ENCODE measurements at regions not wholly inside any gene's neighbourhood (a gene's known extent, or its start where the extent isn't known, plus 50 kb on each side); places are given as distances from the start of the nearest gene placed in this dataset.

- DNase-seq (ENCODE audit: extremely low spot score in 2 of 2) = no peak
- H3K36me3 ChIP-seq = no peaks in the 10 kb centered on the region
- H3K27ac ChIP-seq = no peak overlapping the region
- intact Hi-C loops (cut with DNase I) = no loop called here
- no peaks in the 10 kb centered on the region for H3K4me1 ChIP-seq
- H3K27me3 ChIP-seq = no peaks in the 10 kb centered on the region
- TF ChIP-seq CTCF (IDR thresholded peaks at IDR 0.05) (no peak), POLR2AphosphoS5 (IDR thresholded peaks at IDR 0.05; ENCODE audit: insufficient read depth in 1 of 2, low read depth in 1 of 2) (no peak), POLR2A (IDR thresholded peaks at IDR 0.05) (no peak)
- no peaks in the 10 kb centered on the region for H3K9me3 ChIP-seq
- no peak overlapping the region for H3K4me3 ChIP-seq
These were observed 490.8 kb upstream of the CDH7 start for GRCh38 chr18:65260030-65260429.

- Histone ChIP-seq H3K27me3 (no peaks in the 10 kb centered on the region), H3K27ac (no peak overlapping the region), H3K9me3 (no peaks in the 10 kb centered on the region), H3K4me3 (no peak overlapping the region), H3K4me1 (no peaks in the 10 kb centered on the region), H3K36me3 (no peaks in the 10 kb centered on the region)
- TF ChIP-seq POLR2A (IDR thresholded peaks at IDR 0.05) = no peak
- TF ChIP-seq POLR2AphosphoS5 (IDR thresholded peaks at IDR 0.05; ENCODE audit: insufficient read depth in 1 of 2, low read depth in 1 of 2) = no peak
- TF ChIP-seq CTCF (IDR thresholded peaks at IDR 0.05) = no peak
- intact Hi-C loops (cut with DNase I) = no loop called here
- no peak for DNase-seq (ENCODE audit: extremely low spot score in 2 of 2)
These were observed 491.4 kb upstream of the CDH7 start for GRCh38 chr18:65259403-65259802.

- TF ChIP-seq POLR2AphosphoS5 (IDR thresholded peaks at IDR 0.05; ENCODE audit: insufficient read depth in 1 of 2, low read depth in 1 of 2) (no peak), POLR2A (IDR thresholded peaks at IDR 0.05) (no peak), CTCF (IDR thresholded peaks at IDR 0.05) (no peak)
- H3K4me3 ChIP-seq = no peak overlapping the region
These were observed 493.7 kb upstream of the CDH7 start for GRCh38 chr18:65257149-65257548.

GRCh38 chr18:65255417-65255816, 495.4 kb upstream of the CDH7 start:
- intact Hi-C loops (cut with DNase I) = no loop called here
- no peak for DNase-seq (ENCODE audit: extremely low spot score in 2 of 2)
- H3K9me3 ChIP-seq = no peaks in the 10 kb centered on the region
- H3K4me1 ChIP-seq = no peaks in the 10 kb centered on the region
- H3K36me3 ChIP-seq = no peaks in the 10 kb centered on the region
- no peak overlapping the region for H3K27ac ChIP-seq
- TF ChIP-seq POLR2AphosphoS5 (IDR thresholded peaks at IDR 0.05; ENCODE audit: insufficient read depth in 1 of 2, low read depth in 1 of 2) = no peak
- no peak for TF ChIP-seq CTCF (IDR thresholded peaks at IDR 0.05)
- TF ChIP-seq POLR2A (IDR thresholded peaks at IDR 0.05) = no peak
- no peak overlapping the region for H3K4me3 ChIP-seq
- no peaks in the 10 kb centered on the region for H3K27me3 ChIP-seq

More at GRCh38 chr18:65257149-65257548, 493.7 kb upstream of the CDH7 start:
- H3K36me3 ChIP-seq = no peaks in the 10 kb centered on the region
- no peak overlapping the region for H3K27ac ChIP-seq
- H3K4me1 ChIP-seq = no peaks in the 10 kb centered on the region
- H3K27me3 ChIP-seq = no peaks in the 10 kb centered on the region
- no peaks in the 10 kb centered on the region for H3K9me3 ChIP-seq
- DNase-seq (ENCODE audit: extremely low spot score in 2 of 2) = no peak
- intact Hi-C loops (cut with DNase I) = no loop called here

- Histone ChIP-seq H3K36me3 (no peaks in the 10 kb centered on the region), H3K27ac (no peak overlapping the region), H3K4me1 (no peaks in the 10 kb centered on the region), H3K4me3 (no peak overlapping the region), H3K27me3 (no peaks in the 10 kb centered on the region), H3K9me3 (no peaks in the 10 kb centered on the region)
- no peak for TF ChIP-seq CTCF (IDR thresholded peaks at IDR 0.05)
- TF ChIP-seq POLR2AphosphoS5 (IDR thresholded peaks at IDR 0.05; ENCODE audit: insufficient read depth in 1 of 2, low read depth in 1 of 2) = no peak
- TF ChIP-seq POLR2A (IDR thresholded peaks at IDR 0.05) = no peak
- intact Hi-C loops (cut with DNase I) = no loop called here
- DNase-seq (ENCODE audit: extremely low spot score in 2 of 2) = no peak
These were observed 511.0 kb upstream of the CDH7 start for GRCh38 chr18:65239787-65240186.
